PC-3 (cell line): ENCODE measurements at regions not wholly inside any gene's neighbourhood (a gene's known extent, or its start where the extent isn't known, plus 50 kb on each side); places are given as distances from the start of the nearest gene placed in this dataset.

ENCODE experiments used
- EZH2 ChIP-seq: fragments of 300-600 bp; sonication (generic); IDR thresholded peaks from one replicate; pipeline ENCODE4 v1.6.1; 2017; ENCODE audit warnings: antibody characterized with exemption, mild to moderate bottlenecking, low read length; ENCODE audit not compliant: unreplicated experiment
- EZH2phosphoT487 ChIP-seq: fragments of 300-600 bp; sonication (generic); IDR thresholded peaks from 2 replicates; pipeline ENCODE4 v1.6.1; 2018; ENCODE audit warnings: mild to moderate bottlenecking, antibody characterized with exemption, low read length, borderline replicate concordance
- TF ChIP-seq, protein P1 (sequence below): fragments of 300-600 bp; sonication (generic); conservative IDR thresholded peaks from 2 replicates; pipeline ENCODE4 v1.5.1; 2017; ENCODE audit warnings: antibody characterized with exemption, low read depth, mild to moderate bottlenecking, low read length

- TF ChIP-seq EZH2phosphoT487 (no peak), EZH2 (no peak)
- TF ChIP-seq, protein P1, sequence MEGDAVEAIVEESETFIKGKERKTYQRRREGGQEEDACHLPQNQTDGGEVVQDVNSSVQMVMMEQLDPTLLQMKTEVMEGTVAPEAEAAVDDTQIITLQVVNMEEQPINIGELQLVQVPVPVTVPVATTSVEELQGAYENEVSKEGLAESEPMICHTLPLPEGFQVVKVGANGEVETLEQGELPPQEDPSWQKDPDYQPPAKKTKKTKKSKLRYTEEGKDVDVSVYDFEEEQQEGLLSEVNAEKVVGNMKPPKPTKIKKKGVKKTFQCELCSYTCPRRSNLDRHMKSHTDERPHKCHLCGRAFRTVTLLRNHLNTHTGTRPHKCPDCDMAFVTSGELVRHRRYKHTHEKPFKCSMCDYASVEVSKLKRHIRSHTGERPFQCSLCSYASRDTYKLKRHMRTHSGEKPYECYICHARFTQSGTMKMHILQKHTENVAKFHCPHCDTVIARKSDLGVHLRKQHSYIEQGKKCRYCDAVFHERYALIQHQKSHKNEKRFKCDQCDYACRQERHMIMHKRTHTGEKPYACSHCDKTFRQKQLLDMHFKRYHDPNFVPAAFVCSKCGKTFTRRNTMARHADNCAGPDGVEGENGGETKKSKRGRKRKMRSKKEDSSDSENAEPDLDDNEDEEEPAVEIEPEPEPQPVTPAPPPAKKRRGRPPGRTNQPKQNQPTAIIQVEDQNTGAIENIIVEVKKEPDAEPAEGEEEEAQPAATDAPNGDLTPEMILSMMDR = no peak
Observed at GRCh38 chr5:106443746-106444145, 1227.0 kb downstream of the EFNA5 start.
